ENCODE measurements at regions not wholly inside any gene's neighbourhood (a gene's known extent, or its start where the extent isn't known, plus 50 kb on each side); places are given as distances from the start of the nearest gene placed in this dataset.

DNA sequence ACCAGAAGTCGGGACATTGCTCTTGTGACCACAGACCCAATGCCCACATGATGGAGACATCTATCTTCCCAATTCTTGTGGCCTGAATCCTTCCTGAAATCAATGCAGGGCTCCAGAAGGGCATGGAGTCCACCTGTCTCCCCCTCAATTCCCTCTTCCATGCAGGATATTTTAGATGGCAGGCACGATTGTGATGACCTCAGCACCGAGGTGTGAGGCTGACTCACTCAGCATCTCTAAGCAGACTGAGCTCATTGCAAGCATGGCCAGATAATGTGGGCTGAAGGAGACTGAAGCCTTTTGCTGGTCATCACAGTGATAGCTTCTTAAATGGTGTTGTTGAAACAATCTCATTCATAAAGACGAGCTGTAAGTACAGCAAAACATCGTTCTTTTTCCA is 374.9 kb upstream of the PODXL start:
- 48% methylated on average over 5 of the region's 5 CpGs for WGBS (ENCODE audit: low lambda C conversion rate)
- no peaks in the 10 kb centered on the region for H3K9me3 ChIP-seq
- no peak overlapping the region for H3K4me2 ChIP-seq
- peak; percentile 21; the same call in 1 of the 2 replicates for TF ChIP-seq TCF12 (IDR thresholded peaks at IDR 0.05)
- TF ChIP-seq FOXJ3 (CRISPR knock-in tag; IDR thresholded peaks at IDR 0.05), result no peak
- peak; percentile 67; the same call in 1 of the 2 replicates for TF ChIP-seq FOSL2 (IDR thresholded peaks at IDR 0.05; ENCODE audit: borderline replicate concordance, low read depth)
- TF ChIP-seq, protein P1, sequence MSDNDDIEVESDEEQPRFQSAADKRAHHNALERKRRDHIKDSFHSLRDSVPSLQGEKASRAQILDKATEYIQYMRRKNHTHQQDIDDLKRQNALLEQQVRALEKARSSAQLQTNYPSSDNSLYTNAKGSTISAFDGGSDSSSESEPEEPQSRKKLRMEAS (IDR thresholded peaks at IDR 0.05; ENCODE audit: low read depth), result peak; percentile 87
- peak; percentile 37; the same call in 1 of the 2 replicates for TF ChIP-seq JUND (IDR thresholded peaks at IDR 0.05)
- DNase-seq, result no peak
- no peak overlapping the region for H3K27ac ChIP-seq (ENCODE audit: low read depth in 2 of 2, low read length in 1 of 2)
- no peaks in the 10 kb centered on the region for H3K27me3 ChIP-seq (ENCODE audit: insufficient read depth)
- H3K9me2 ChIP-seq, result no peaks in the 10 kb centered on the region
- H4K20me1 ChIP-seq (ENCODE audit: insufficient read depth), result peaks cover 11% of the 10 kb centered on the region; the same call in 1 of the 2 replicates
- H3K4me3 ChIP-seq (ENCODE audit: low read depth in 2 of 2, low read length in 1 of 2), result no peak overlapping the region
- H2AFZ ChIP-seq (ENCODE audit: low read depth), result no peak overlapping the region
- H3K4me1 ChIP-seq (ENCODE audit: control insufficient read depth in 1 of 2, insufficient read depth in 2 of 2, low read depth in 1 of 2, low read length in 1 of 2), result no peaks in the 10 kb centered on the region
- H3F3A ChIP-seq (replicated peaks; ENCODE audit: insufficient read depth), result peaks cover 6% of the 10 kb centered on the region
- CTCF ChIA-PET, result interaction anchor here (0.7 to 2.8 kb wide), 3 partner anchors 10 to 72 kb away, joined by 3 to 11 read pairs (median 4); no protein-coding TSS in a partner anchor
- POLR2A ChIA-PET, result no interaction called here
- peaks cover 17% of the 10 kb centered on the region for H3K79me2 ChIP-seq (ENCODE audit: insufficient read depth)
- H3K36me3 ChIP-seq (replicated peaks in 1 of 2; ENCODE audit: control insufficient read depth in 1 of 2, insufficient read depth in 2 of 2, low read length in 1 of 2), result peaks cover 3 to 65% of the 10 kb centered on the region in 2 experiments
- H3K9ac ChIP-seq, result no peak overlapping the region

DNA sequence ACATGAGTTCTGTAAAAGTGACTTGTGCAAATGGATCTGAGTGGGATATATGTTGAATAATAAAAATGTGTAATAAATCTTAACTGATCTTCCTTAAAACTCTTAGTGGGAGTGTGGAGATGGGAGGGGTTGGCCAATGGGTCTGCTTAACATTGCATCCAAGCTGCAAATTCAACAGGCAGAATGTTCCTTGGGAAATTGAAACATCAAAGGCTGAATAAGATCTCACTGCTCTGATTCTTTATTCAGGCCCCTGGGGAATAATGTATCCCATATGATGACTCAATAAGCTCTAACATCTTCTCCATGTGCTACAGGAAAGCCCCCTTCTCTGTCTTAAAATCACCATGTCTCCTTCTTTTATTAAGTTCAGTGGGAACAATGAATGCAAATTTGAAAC is 373.2 kb upstream of the PODXL start:
- TF ChIP-seq FOXM1 (IDR thresholded peaks at IDR 0.05; ENCODE audit: low read depth) (no peak), NRF1 (IDR thresholded peaks at IDR 0.05; ENCODE audit: low read depth, low read length) (no peak), ELF1 (IDR thresholded peaks at IDR 0.05) (no peak), RXRA (IDR thresholded peaks at IDR 0.05; ENCODE audit: borderline replicate concordance, low read depth) (no peak), RCOR1 (IDR thresholded peaks at IDR 0.05; ENCODE audit: low read length) (no peak), MEF2A (IDR thresholded peaks at IDR 0.05; ENCODE audit: borderline replicate concordance, low read depth) (no peak)
- TF ChIP-seq, protein P2, sequence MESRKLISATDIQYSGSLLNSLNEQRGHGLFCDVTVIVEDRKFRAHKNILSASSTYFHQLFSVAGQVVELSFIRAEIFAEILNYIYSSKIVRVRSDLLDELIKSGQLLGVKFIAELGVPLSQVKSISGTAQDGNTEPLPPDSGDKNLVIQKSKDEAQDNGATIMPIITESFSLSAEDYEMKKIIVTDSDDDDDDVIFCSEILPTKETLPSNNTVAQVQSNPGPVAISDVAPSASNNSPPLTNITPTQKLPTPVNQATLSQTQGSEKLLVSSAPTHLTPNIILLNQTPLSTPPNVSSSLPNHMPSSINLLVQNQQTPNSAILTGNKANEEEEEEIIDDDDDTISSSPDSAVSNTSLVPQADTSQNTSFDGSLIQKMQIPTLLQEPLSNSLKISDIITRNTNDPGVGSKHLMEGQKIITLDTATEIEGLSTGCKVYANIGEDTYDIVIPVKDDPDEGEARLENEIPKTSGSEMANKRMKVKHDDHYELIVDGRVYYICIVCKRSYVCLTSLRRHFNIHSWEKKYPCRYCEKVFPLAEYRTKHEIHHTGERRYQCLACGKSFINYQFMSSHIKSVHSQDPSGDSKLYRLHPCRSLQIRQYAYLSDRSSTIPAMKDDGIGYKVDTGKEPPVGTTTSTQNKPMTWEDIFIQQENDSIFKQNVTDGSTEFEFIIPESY (IDR thresholded peaks at IDR 0.05; ENCODE audit: borderline replicate concordance, low read depth), result no peak

More for the DNA sequence above, 373.2 kb upstream of the PODXL start:
- no peaks in the 10 kb centered on the region for H3K9me3 ChIP-seq
- DNase-seq, result no peak
- H3K79me2 ChIP-seq (ENCODE audit: insufficient read depth), result peaks cover 33% of the 10 kb centered on the region
- CTCF ChIA-PET, result interaction anchor here (0.7 to 1.3 kb wide), 2 partner anchors 10 to 16 kb away, joined by 3 to 4 read pairs; no protein-coding TSS in a partner anchor
- H3F3A ChIP-seq (replicated peaks; ENCODE audit: insufficient read depth), result peaks cover 11% of the 10 kb centered on the region
- H3K27me3 ChIP-seq (ENCODE audit: insufficient read depth), result no peaks in the 10 kb centered on the region
- H3K9ac ChIP-seq, result no peak overlapping the region
- no peak overlapping the region for H2AFZ ChIP-seq (ENCODE audit: low read depth)
- no peaks in the 10 kb centered on the region for H3K9me2 ChIP-seq
- no peak overlapping the region for H3K27ac ChIP-seq (ENCODE audit: low read depth in 2 of 2, low read length in 1 of 2)
- peaks cover 23% of the 10 kb centered on the region; the same call in 1 of the 2 replicates for H4K20me1 ChIP-seq (ENCODE audit: insufficient read depth)
- POLR2A ChIA-PET, result no interaction called here
- H3K4me2 ChIP-seq, result no peak overlapping the region
- H3K4me3 ChIP-seq (ENCODE audit: low read depth in 2 of 2, low read length in 1 of 2), result no peak overlapping the region
- H3K4me1 ChIP-seq (ENCODE audit: control insufficient read depth in 1 of 2, insufficient read depth in 2 of 2, low read depth in 1 of 2, low read length in 1 of 2), result no peaks in the 10 kb centered on the region
- H3K36me3 ChIP-seq (replicated peaks in 1 of 2; ENCODE audit: control insufficient read depth in 1 of 2, insufficient read depth in 2 of 2, low read length in 1 of 2), result peaks cover 3 to 70% of the 10 kb centered on the region in 2 experiments

All from SK-N-SH (cell line).